ENCODE measurements at regions not wholly inside any gene's neighbourhood (a gene's known extent, or its start where the extent isn't known, plus 50 kb on each side); places are given as distances from the start of the nearest gene placed in this dataset.
A peak's percentile ranks its signal among the peaks of the same experiment; 100 is the strongest.

GRCh38 chr14:65159281-65160062, 57.2 kb upstream of the MAX start:
- Histone ChIP-seq H3K4me1 (ENCODE audit: insufficient read depth, low read length) (peaks cover 3% of the 10 kb centered on the region), H3K9ac (ENCODE audit: insufficient read depth, low read depth, low read length) (no peak overlapping the region), H3K36me3 (replicated peaks in 1 of 2; ENCODE audit: control insufficient read depth in 1 of 2, insufficient read depth in 2 of 2, low read length in 2 of 2) (no peaks in the 10 kb centered on the region), H2AFZ (ENCODE audit: low read length) (no peak overlapping the region), H3K4me2 (ENCODE audit: low read depth, low read length) (no peak overlapping the region), H4K20me1 (ENCODE audit: insufficient read depth, low read length) (no peaks in the 10 kb centered on the region), H3K27me3 (ENCODE audit: control insufficient read depth in 1 of 2, insufficient read depth in 2 of 2, low read length in 2 of 2) (no peaks in the 10 kb centered on the region; a peak in 1 of 5 replicates), H3K79me2 (ENCODE audit: insufficient read depth, low read length) (no peaks in the 10 kb centered on the region), H3K27ac (ENCODE audit: extremely low read length, insufficient read depth, low read length) (no peak overlapping the region), H3K9me3 (ENCODE audit: low read length) (no peaks in the 10 kb centered on the region), H3K4me3 (replicated peaks in 1 of 3; ENCODE audit: insufficient read depth in 1 of 3, low read depth in 2 of 3, low read length in 3 of 3) (no peak overlapping the region)
- BruUV-seq (replicated peaks) = no TSS peak
- ATAC-seq = no peak
- ChIA-PET CTCF (ENCODE audit: low intra/inter-chr PET ratio, low total read pairs) (no interaction called here), POLR2A (no interaction called here)
- TF ChIP-seq ASH2L (IDR thresholded peaks at IDR 0.05; ENCODE audit: insufficient read length, low read depth, low read length) (no peak), SOX5 (CRISPR knock-in tag; IDR thresholded peaks at IDR 0.05; ENCODE audit: borderline replicate concordance) (no peak), ZNF331 (CRISPR knock-in tag; IDR thresholded peaks at IDR 0.05) (peak; percentile 86; the same call in 1 of the 2 replicates), CENPBD1 (CRISPR knock-in tag; IDR thresholded peaks at IDR 0.05; ENCODE audit: borderline replicate concordance, low read depth) (no peak)
- TF ChIP-seq, protein P1, sequence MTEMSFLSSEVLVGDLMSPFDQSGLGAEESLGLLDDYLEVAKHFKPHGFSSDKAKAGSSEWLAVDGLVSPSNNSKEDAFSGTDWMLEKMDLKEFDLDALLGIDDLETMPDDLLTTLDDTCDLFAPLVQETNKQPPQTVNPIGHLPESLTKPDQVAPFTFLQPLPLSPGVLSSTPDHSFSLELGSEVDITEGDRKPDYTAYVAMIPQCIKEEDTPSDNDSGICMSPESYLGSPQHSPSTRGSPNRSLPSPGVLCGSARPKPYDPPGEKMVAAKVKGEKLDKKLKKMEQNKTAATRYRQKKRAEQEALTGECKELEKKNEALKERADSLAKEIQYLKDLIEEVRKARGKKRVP (CRISPR knock-in tag; IDR thresholded peaks at IDR 0.05) = no peak
- in situ Hi-C loops (cut with HindIII; ENCODE audit: extremely low pct_ligation_motif_present, low pct_unique_long_range_greater_than_20kb) (loop anchor here (5.0 kb wide), 1 partner anchor 668 kb away; no protein-coding TSS in a partner anchor), intact Hi-C loops (cut with micrococcal nuclease; ENCODE audit: unreplicated experiment) (no loop called here)
- FAIRE-seq = no peak
- WGBS (ENCODE audit: low lambda C conversion rate) = 26% methylated on average over 4 of the region's 4 CpGs
- no peak for DNase-seq (ENCODE audit: low spot score)

GRCh38 chr14:65160091-65160490, 57.8 kb upstream of the MAX start:
- in situ Hi-C loops (cut with HindIII; ENCODE audit: extremely low pct_ligation_motif_present, low pct_unique_long_range_greater_than_20kb) = loop anchor here (5.0 kb wide), 1 partner anchor 667 kb away; no protein-coding TSS in a partner anchor
- Histone ChIP-seq H3K9me3 (ENCODE audit: low read length) (no peaks in the 10 kb centered on the region), H3K79me2 (ENCODE audit: insufficient read depth, low read length) (no peaks in the 10 kb centered on the region), H3K9ac (ENCODE audit: insufficient read depth, low read depth, low read length) (no peak overlapping the region), H3K27ac (ENCODE audit: extremely low read length, insufficient read depth, low read length) (no peak overlapping the region), H3K4me3 (replicated peaks in 1 of 3; ENCODE audit: insufficient read depth in 1 of 3, low read depth in 2 of 3, low read length in 3 of 3) (no peak overlapping the region), H4K20me1 (ENCODE audit: insufficient read depth, low read length) (no peaks in the 10 kb centered on the region), H2AFZ (ENCODE audit: low read length) (no peak overlapping the region), H3K4me2 (ENCODE audit: low read depth, low read length) (no peak overlapping the region), H3K4me1 (ENCODE audit: insufficient read depth, low read length) (peaks cover 9% of the 10 kb centered on the region), H3K36me3 (replicated peaks in 1 of 2; ENCODE audit: control insufficient read depth in 1 of 2, insufficient read depth in 2 of 2, low read length in 2 of 2) (no peaks in the 10 kb centered on the region), H3K27me3 (ENCODE audit: control insufficient read depth in 1 of 2, insufficient read depth in 2 of 2, low read length in 2 of 2) (no peaks in the 10 kb centered on the region; a peak in 1 of 5 replicates)
- ATAC-seq (no peak), DNase-seq (ENCODE audit: low spot score) (no peak), FAIRE-seq (no peak)
- intact Hi-C loops (cut with micrococcal nuclease; ENCODE audit: unreplicated experiment) = no loop called here
- ChIA-PET POLR2A (no interaction called here), CTCF (ENCODE audit: low intra/inter-chr PET ratio, low total read pairs) (no interaction called here)
- BruUV-seq (replicated peaks) = no TSS peak
- whole genome bisulfite sequencing (ENCODE audit: low lambda C conversion rate) = 30% methylated on average over 2 of the region's 2 CpGs
- TF ChIP-seq TAF15 (IDR thresholded peaks at IDR 0.05; ENCODE audit: low read depth, low read length, poor library complexity, severe bottlenecking) (no peak), ATRX (CRISPR knock-in tag; IDR thresholded peaks at IDR 0.05; ENCODE audit: borderline replicate concordance) (no peak), POGZ (CRISPR knock-in tag; IDR thresholded peaks at IDR 0.05) (no peak), ZNF672 (CRISPR knock-in tag; IDR thresholded peaks at IDR 0.05) (no peak), SMC3 (IDR thresholded peaks at IDR 0.05; ENCODE audit: low read length) (no peak), TP53 (CRISPR knock-in tag; conservative IDR thresholded peaks at IDR 0.05) (no peak), MXD4 (CRISPR knock-in tag; IDR thresholded peaks at IDR 0.05) (no peak), POLR2AphosphoS2 (IDR thresholded peaks at IDR 0.05; ENCODE audit: low read depth, low read length) (no peak)
